ENCODE measurements at regions not wholly inside any gene's neighbourhood (a gene's known extent, or its start where the extent isn't known, plus 50 kb on each side); places are given as distances from the start of the nearest gene placed in this dataset.

- no peak for FAIRE-seq
- ChIA-PET POLR2A (no interaction called here), CTCF (no interaction called here)
- TF ChIP-seq MAZ (IDR thresholded peaks at IDR 0.05; ENCODE audit: borderline replicate concordance, low read depth, low read length) (no peak), E2F6 (IDR thresholded peaks at IDR 0.05; ENCODE audit: borderline replicate concordance, low read depth) (no peak)
- no peak for ATAC-seq
- no peak for DNase-seq (ENCODE audit: low read depth in 1 of 2, low spot score in 1 of 2)
- Histone ChIP-seq H3K4me1 (no peaks in the 10 kb centered on the region), H3K4me2 (no peak overlapping the region), H3K27ac (no peak overlapping the region), H3K4me3 (no peak overlapping the region), H3K9me3 (no peaks in the 10 kb centered on the region)
- WGBS (ENCODE audit: missing lambda C conversion rate): no CpG with 5 or more reads among the region's 5 CpGs
Measured at GRCh38 chrX:147405764-147406163, 506.0 kb upstream of the FMR1 start.

GRCh38 chrX:147403040-147403439 is 508.7 kb upstream of the FMR1 start:
- Histone ChIP-seq H3K27ac (no peak overlapping the region), H3K9me3 (no peaks in the 10 kb centered on the region), H3K4me2 (no peak overlapping the region), H3K4me1 (no peaks in the 10 kb centered on the region), H3K4me3 (no peak overlapping the region)
- TF ChIP-seq RAD21 (conservative IDR thresholded peaks at IDR 0.05 in 1 of 2, IDR thresholded peaks at IDR 0.05 in 1 of 2) (no peak), EHMT2 (IDR thresholded peaks at IDR 0.05; ENCODE audit: low read depth) (no peak), MYC (IDR thresholded peaks at IDR 0.05; ENCODE audit: borderline replicate concordance, low read length) (no peak), CHD4 (IDR thresholded peaks at IDR 0.05; ENCODE audit: borderline replicate concordance) (no peak), RARB (CRISPR knock-in tag; IDR thresholded peaks at IDR 0.05) (no peak), FOSL2 (IDR thresholded peaks at IDR 0.05) (no peak), FOSL2 (CRISPR knock-in tag; IDR thresholded peaks at IDR 0.05) (no peak), ESRRA (IDR thresholded peaks at IDR 0.05; ENCODE audit: borderline replicate concordance, low read length) (no peak), GATA3 (IDR thresholded peaks at IDR 0.05; ENCODE audit: borderline replicate concordance) (no peak), FOSB (CRISPR knock-in tag; IDR thresholded peaks at IDR 0.05) (no peak), JUN (IDR thresholded peaks at IDR 0.05) (no peak), JUNB (IDR thresholded peaks at IDR 0.05) (no peak), HEYL (CRISPR knock-in tag; IDR thresholded peaks at IDR 0.05) (no peak)
- ATAC-seq (no peak), DNase-seq (ENCODE audit: low read depth in 1 of 2, low spot score in 1 of 2) (no peak), FAIRE-seq (no peak)
- WGBS (ENCODE audit: missing lambda C conversion rate): 0% methylated on average over 1 of the region's 1 CpG
- CTCF ChIA-PET: no interaction called here
- POLR2A ChIA-PET: no interaction called here

GRCh38 chrX:147378767-147379166 is 533.0 kb upstream of the FMR1 start:
- CTCF ChIA-PET: no interaction called here
- H3K4me2 ChIP-seq: no peak overlapping the region
- H3K9me3 ChIP-seq: no peaks in the 10 kb centered on the region
- DNase-seq (ENCODE audit: low read depth in 1 of 2, low spot score in 1 of 2): no peak
- POLR2A ChIA-PET: no interaction called here
- TF ChIP-seq CEBPB (IDR thresholded peaks at IDR 0.05): no peak
- peak; percentile 13; the same call in 1 of the 2 replicates for TF ChIP-seq USF2 (IDR thresholded peaks at IDR 0.05)
- TF ChIP-seq JUN (IDR thresholded peaks at IDR 0.05): no peak
- TF ChIP-seq RNF2 (IDR thresholded peaks at IDR 0.05; ENCODE audit: borderline replicate concordance, low read depth): no peak
- no peak overlapping the region for H3K27ac ChIP-seq
- H3K4me1 ChIP-seq: no peaks in the 10 kb centered on the region
- FAIRE-seq: no peak
- WGBS (ENCODE audit: missing lambda C conversion rate): 20% methylated on average over 5 of the region's 5 CpGs
- no peak overlapping the region for H3K4me3 ChIP-seq
- no peak for ATAC-seq

- ChIA-PET POLR2A (no interaction called here), CTCF (no interaction called here)
- no peak for FAIRE-seq
- Histone ChIP-seq H3K27ac (no peak overlapping the region), H3K4me3 (no peak overlapping the region), H3K4me2 (no peak overlapping the region), H3K9me3 (no peaks in the 10 kb centered on the region), H3K4me1 (no peaks in the 10 kb centered on the region)
- no peak for TF ChIP-seq KDM1A (IDR thresholded peaks at IDR 0.05; ENCODE audit: low read depth)
- TF ChIP-seq FOSL2 (IDR thresholded peaks at IDR 0.05): no peak
- no peak for TF ChIP-seq FOSL2 (CRISPR knock-in tag; IDR thresholded peaks at IDR 0.05)
- no peak for TF ChIP-seq CBX8 (IDR thresholded peaks at IDR 0.05)
- no peak for TF ChIP-seq CBX2 (IDR thresholded peaks at IDR 0.05; ENCODE audit: borderline replicate concordance, low read depth)
- TF ChIP-seq BHLHE40 (IDR thresholded peaks at IDR 0.05; ENCODE audit: low read depth, low read length): no peak
- TF ChIP-seq NPAS2 (CRISPR knock-in tag; IDR thresholded peaks at IDR 0.05; ENCODE audit: borderline replicate concordance): no peak
- no peak for TF ChIP-seq CHD2 (IDR thresholded peaks at IDR 0.05; ENCODE audit: low read length, partially characterized antibody)
- no peak for TF ChIP-seq CEBPB (IDR thresholded peaks at IDR 0.05)
- TF ChIP-seq NFE2L2 (conservative IDR thresholded peaks at IDR 0.05; ENCODE audit: low read length): no peak
- TF ChIP-seq POLR2A (IDR thresholded peaks at IDR 0.05; ENCODE audit: low read length): no peak
- TF ChIP-seq ZNF302 (CRISPR knock-in tag; IDR thresholded peaks at IDR 0.05): no peak
- 0% methylated on average over 1 of the region's 1 CpG for WGBS (ENCODE audit: missing lambda C conversion rate)
- no peak for ATAC-seq
- no peak for DNase-seq (ENCODE audit: low read depth in 1 of 2, low spot score in 1 of 2)
Measured at GRCh38 chrX:147377728-147378127, 534.0 kb upstream of the FMR1 start.
